ENCODE measurements at regions not wholly inside any gene's neighbourhood (a gene's known extent, or its start where the extent isn't known, plus 50 kb on each side); places are given as distances from the start of the nearest gene placed in this dataset.

GRCh38 chr2:226064932-226065570, 665.5 kb downstream of the NYAP2 start:
- no peak for DNase-seq

- no peak for DNase-seq
Measured at GRCh38 chr2:226063704-226064440, 664.4 kb downstream of the NYAP2 start.

GRCh38 chr2:226059961-226060627, 660.6 kb downstream of the NYAP2 start:
- DNase-seq: no peak

- no peak for DNase-seq
Measured at GRCh38 chr2:226057914-226058313, 658.4 kb downstream of the NYAP2 start.

- no peak for DNase-seq
Measured at GRCh38 chr2:226057365-226057764, 657.9 kb downstream of the NYAP2 start.

GRCh38 chr2:226052772-226053416, 653.4 kb downstream of the NYAP2 start:
- DNase-seq: no peak

- DNase-seq: no peak
Measured at GRCh38 chr2:226050822-226051221, 651.3 kb downstream of the NYAP2 start.

- DNase-seq: no peak
Measured at GRCh38 chr2:226048611-226049010, 649.1 kb downstream of the NYAP2 start.

- DNase-seq: no peak
Measured at GRCh38 chr2:226045080-226045479, 645.6 kb downstream of the NYAP2 start.

GRCh38 chr2:226040344-226040900, 640.9 kb downstream of the NYAP2 start:
- no peak for DNase-seq

GRCh38 chr2:226037526-226037925, 638.0 kb downstream of the NYAP2 start:
- no peak for DNase-seq

- peak; percentile 2 for DNase-seq
Measured at GRCh38 chr2:226031647-226032501, 632.4 kb downstream of the NYAP2 start.

- DNase-seq: peak; percentile 29
Measured at GRCh38 chr2:226030788-226031646, 631.5 kb downstream of the NYAP2 start.

- DNase-seq: peak; percentile 31
Measured at GRCh38 chr2:226030369-226030768, 630.9 kb downstream of the NYAP2 start.

- DNase-seq: no peak
Measured at GRCh38 chr2:226023946-226024345, 624.4 kb downstream of the NYAP2 start.

GRCh38 chr2:226023383-226023782, 623.9 kb downstream of the NYAP2 start:
- DNase-seq: no peak

- DNase-seq: no peak
Measured at GRCh38 chr2:226020956-226021355, 621.4 kb downstream of the NYAP2 start.

GRCh38 chr2:226020176-226020575, 620.7 kb downstream of the NYAP2 start:
- no peak for DNase-seq

- DNase-seq: no peak
Measured at GRCh38 chr2:226018641-226019040, 619.1 kb downstream of the NYAP2 start.

- no peak for DNase-seq
Measured at GRCh38 chr2:226017537-226017936, 618.0 kb downstream of the NYAP2 start.

- DNase-seq: no peak
Measured at GRCh38 chr2:226017107-226017506, 617.6 kb downstream of the NYAP2 start.
